Omental fat pad (tissue), 3 donors: ENCODE measurements at regions not wholly inside any gene's neighbourhood (a gene's known extent, or its start where the extent isn't known, plus 50 kb on each side); places are given as distances from the start of the nearest gene placed in this dataset.
"Not testable (repeated sequence)": the region's sequence is repeated elsewhere in the genome, so short reads cannot be mapped to it uniquely, and the experiment has no call there.

Source experiments
- ATAC-seq: fragments of 150-250 bp; one replicate; pipeline ENCODE4 v1.9.1; 2016; ENCODE audit warnings: mild to moderate bottlenecking, moderate library complexity; ENCODE audit not compliant: low FRiP score
- DNase-seq: peaks from one replicate; pipeline ENCODE4 v3.0.0-alpha.2; 2019; ENCODE audit warnings: low spot score
- CTCF ChIP-seq, 3 donors: fragments of 450-650 bp; IDR thresholded peaks; one replicate each; pipeline ENCODE4 v1.5.1; 2016 to 2017; ENCODE audit warnings: antibody characterized with exemption in 3 of 3, mild to moderate bottlenecking in 3 of 3, moderate library complexity in 2 of 3

GRCh38 chr11:116330439-116331185 is 442.2 kb downstream of the BUD13 start:
- ATAC-seq, result no peak
- DNase-seq, result no peak

GRCh38 chr11:116329354-116330090 is 443.3 kb downstream of the BUD13 start:
- ATAC-seq (no peak), DNase-seq (no peak)
- TF ChIP-seq CTCF (IDR thresholded peaks at IDR 0.05), result no peak

More at GRCh38 chr11:116330439-116331185, 442.2 kb downstream of the BUD13 start:
- TF ChIP-seq CTCF (IDR thresholded peaks at IDR 0.05), result no peak

- DNase-seq, result no peak
- TF ChIP-seq CTCF (IDR thresholded peaks at IDR 0.05), result no peak
- no peak for ATAC-seq
Measured at GRCh38 chr11:116328851-116329250, 443.9 kb downstream of the BUD13 start.

- no peak for DNase-seq
- ATAC-seq, result no peak
- no peak for TF ChIP-seq CTCF (IDR thresholded peaks at IDR 0.05)
Measured at GRCh38 chr11:116328391-116328790, 444.4 kb downstream of the BUD13 start.

GRCh38 chr11:116326146-116326545 is 446.6 kb downstream of the BUD13 start:
- ATAC-seq (no peak), DNase-seq (no peak)
- no peak for TF ChIP-seq CTCF (IDR thresholded peaks at IDR 0.05)

GRCh38 chr11:116325247-116325646 is 447.5 kb downstream of the BUD13 start:
- no peak for ATAC-seq
- no peak for TF ChIP-seq CTCF (IDR thresholded peaks at IDR 0.05)
- DNase-seq, result no peak

GRCh38 chr11:116324077-116324476 is 448.7 kb downstream of the BUD13 start:
- ATAC-seq, DNase-seq: not testable (repeated sequence)
